ENCODE measurements at regions not wholly inside any gene's neighbourhood (a gene's known extent, or its start where the extent isn't known, plus 50 kb on each side); places are given as distances from the start of the nearest gene placed in this dataset.

GRCh38 chr13:32850316-32851052 lies 165.7 kb upstream of the KL start:
- no peak overlapping the region for H3K27ac ChIP-seq
- H3K4me1 ChIP-seq: no peaks in the 10 kb centered on the region
- CTCF ChIA-PET: no interaction called here
- no peak for DNase-seq (ENCODE audit: low read depth in 1 of 2, low spot score in 1 of 2)
- WGBS (ENCODE audit: missing lambda C conversion rate): 70% methylated on average over 8 of the region's 8 CpGs
- ATAC-seq: no peak
- POLR2A ChIA-PET: no interaction called here
- TF ChIP-seq KDM5A (IDR thresholded peaks at IDR 0.05) (no peak), ELK1 (IDR thresholded peaks at IDR 0.05; ENCODE audit: low read depth, low read length) (no peak), MAFK (IDR thresholded peaks at IDR 0.05; ENCODE audit: partially characterized antibody) (no peak), POLR2AphosphoS2 (conservative IDR thresholded peaks at IDR 0.05; ENCODE audit: low read length) (no peak), NFE2L2 (conservative IDR thresholded peaks at IDR 0.05; ENCODE audit: low read length) (no peak), HOXA7 (CRISPR knock-in tag; IDR thresholded peaks at IDR 0.05) (no peak), FOSB (CRISPR knock-in tag; IDR thresholded peaks at IDR 0.05) (no peak), RCOR1 (IDR thresholded peaks at IDR 0.05; ENCODE audit: low read depth, low read length) (no peak), HOXB5 (CRISPR knock-in tag; IDR thresholded peaks at IDR 0.05) (no peak), SREBF2 (IDR thresholded peaks at IDR 0.05) (no peak), USF2 (IDR thresholded peaks at IDR 0.05) (no peak), BCL3 (IDR thresholded peaks at IDR 0.05) (no peak), ATOH8 (CRISPR knock-in tag; IDR thresholded peaks at IDR 0.05; ENCODE audit: low read depth) (no peak), EHMT2 (IDR thresholded peaks at IDR 0.05; ENCODE audit: low read depth) (no peak), RARB (CRISPR knock-in tag; IDR thresholded peaks at IDR 0.05) (no peak), FOXS1 (CRISPR knock-in tag; IDR thresholded peaks at IDR 0.05) (no peak)
- FAIRE-seq: no peak
- no peaks in the 10 kb centered on the region for H3K9me3 ChIP-seq
- H3K4me2 ChIP-seq: no peak overlapping the region
- no peak overlapping the region for H3K4me3 ChIP-seq

GRCh38 chr13:32851083-32852069 lies 164.8 kb upstream of the KL start:
- whole genome bisulfite sequencing (ENCODE audit: missing lambda C conversion rate): 60% methylated on average over 8 of the region's 8 CpGs
- Histone ChIP-seq H3K27ac (no peak overlapping the region), H3K9me3 (no peaks in the 10 kb centered on the region), H3K4me1 (no peaks in the 10 kb centered on the region), H3K4me3 (no peak overlapping the region), H3K4me2 (no peak overlapping the region)
- ATAC-seq (no peak), FAIRE-seq (no peak), DNase-seq (ENCODE audit: low read depth in 1 of 2, low spot score in 1 of 2) (no peak)
- no peak for TF ChIP-seq MAZ (IDR thresholded peaks at IDR 0.05; ENCODE audit: borderline replicate concordance, low read depth, low read length)
- no peak for TF ChIP-seq FOSB (CRISPR knock-in tag; IDR thresholded peaks at IDR 0.05)
- no peak for TF ChIP-seq NPAS2 (CRISPR knock-in tag; IDR thresholded peaks at IDR 0.05; ENCODE audit: borderline replicate concordance)
- no peak for TF ChIP-seq RNF2 (IDR thresholded peaks at IDR 0.05; ENCODE audit: borderline replicate concordance, low read depth)
- TF ChIP-seq EHMT2 (IDR thresholded peaks at IDR 0.05; ENCODE audit: low read depth): no peak
- TF ChIP-seq PHF8 (IDR thresholded peaks at IDR 0.05; ENCODE audit: borderline replicate concordance, low read depth): no peak
- no peak for TF ChIP-seq BCL3 (IDR thresholded peaks at IDR 0.05)
- TF ChIP-seq JUN (IDR thresholded peaks at IDR 0.05): no peak
- TF ChIP-seq RARB (CRISPR knock-in tag; IDR thresholded peaks at IDR 0.05): no peak
- no peak for TF ChIP-seq RFX5 (IDR thresholded peaks at IDR 0.05)
- TF ChIP-seq USF2 (IDR thresholded peaks at IDR 0.05): no peak
- no peak for TF ChIP-seq KDM5A (IDR thresholded peaks at IDR 0.05)
- no peak for TF ChIP-seq CHD2 (IDR thresholded peaks at IDR 0.05; ENCODE audit: low read length, partially characterized antibody)
- ChIA-PET CTCF (no interaction called here), POLR2A (no interaction called here)
